Mesendoderm (in vitro differentiated cells): ENCODE measurements at regions not wholly inside any gene's neighbourhood (a gene's known extent, or its start where the extent isn't known, plus 50 kb on each side); places are given as distances from the start of the nearest gene placed in this dataset.

ENCODE experiments used
- DNase-seq: peaks from one replicate; pipeline ENCODE4 v3.0.0; 2013
- H2AK5ac ChIP-seq: 2 replicates; pipeline ENCODE4 v1.6.1; 2013; ENCODE audit warnings: low read length, inconsistent platforms
- H2BK120ac ChIP-seq: 2 replicates; pipeline ENCODE4 v1.6.1; 2013; ENCODE audit warnings: low read depth, mild to moderate bottlenecking, low read length, moderate library complexity, mixed read lengths
- H2BK15ac ChIP-seq: replicated peaks from 2 replicates; pipeline ENCODE4 v1.6.1; 2013; ENCODE audit warnings: low read depth, mild to moderate bottlenecking, moderate library complexity
- H2BK5ac ChIP-seq: 2 replicates; pipeline ENCODE4 v1.6.1; 2013; ENCODE audit warnings: low read length, inconsistent platforms
- H3K18ac ChIP-seq: 2 replicates; pipeline ENCODE4 v1.6.1; 2013; ENCODE audit warnings: mild to moderate bottlenecking, low read length, mixed read lengths
- H3K23ac ChIP-seq: one replicate; pipeline ENCODE4 v1.6.1; 2013; ENCODE audit warnings: low read length
- H3K27ac ChIP-seq: 2 replicates; pipeline ENCODE4 v1.5.1; 2013; ENCODE audit warnings: low read depth, mild to moderate bottlenecking, inconsistent platforms, low read length, moderate library complexity
- H3K27me3 ChIP-seq: 2 replicates; pipeline ENCODE4 v1.6.1; 2013; ENCODE audit warnings: low read length, control low read depth, mild to moderate bottlenecking, inconsistent platforms; ENCODE audit not compliant: insufficient read depth, poor library complexity
- H3K36me3 ChIP-seq: 2 replicates; pipeline ENCODE4 v1.6.1; 2013; ENCODE audit warnings: low read length, inconsistent platforms; ENCODE audit not compliant: control insufficient read depth, insufficient read depth
- H3K4ac ChIP-seq: one replicate; pipeline ENCODE4 v1.6.1; 2013; ENCODE audit warnings: low read depth, mild to moderate bottlenecking, low read length, moderate library complexity
- H3K4me1 ChIP-seq: 2 replicates; pipeline ENCODE4 v1.6.1; 2013; ENCODE audit warnings: low read depth, low read length, inconsistent platforms; ENCODE audit not compliant: control insufficient read depth
- H3K4me2 ChIP-seq: 2 replicates; pipeline ENCODE4 v1.6.1; 2013; ENCODE audit warnings: low read length
- H3K4me3 ChIP-seq: 2 replicates; pipeline ENCODE4 v1.5.1; 2013; ENCODE audit warnings: mild to moderate bottlenecking, low read length
- H3K56ac ChIP-seq: one replicate; pipeline ENCODE4 v1.6.1; 2013; ENCODE audit warnings: low read length
- H3K79me1 ChIP-seq: 2 replicates; pipeline ENCODE4 v1.6.1; 2013; ENCODE audit warnings: low read length, inconsistent platforms
- H3K79me2 ChIP-seq: 2 replicates; pipeline ENCODE4 v1.6.1; 2013; ENCODE audit warnings: mild to moderate bottlenecking, low read length; ENCODE audit not compliant: control insufficient read depth, insufficient read depth
- H3K9ac ChIP-seq: 2 replicates; pipeline ENCODE4 v1.6.1; 2013; ENCODE audit warnings: low read length, inconsistent platforms
- H4K5ac ChIP-seq: one replicate; pipeline ENCODE4 v1.6.1; 2013; ENCODE audit warnings: low read length
- H4K8ac ChIP-seq: one replicate; pipeline ENCODE4 v1.6.1; 2013; ENCODE audit warnings: low read depth, mild to moderate bottlenecking, control low read depth, low read length, moderate library complexity
- WGBS: extraction: QIAGEN DNeasy Blood & Tissue Kit; methylation state at CpG from one replicate; pipeline ENCODE4 v1.1.7; 2013; ENCODE audit warnings: low lambda C conversion rate, missing lambda C conversion rate; ENCODE audit not compliant: insufficient coverage; ENCODE audit errors: extremely low coverage; 5-methylcytosine and 5-hydroxymethylcytosine counted together

DNA sequence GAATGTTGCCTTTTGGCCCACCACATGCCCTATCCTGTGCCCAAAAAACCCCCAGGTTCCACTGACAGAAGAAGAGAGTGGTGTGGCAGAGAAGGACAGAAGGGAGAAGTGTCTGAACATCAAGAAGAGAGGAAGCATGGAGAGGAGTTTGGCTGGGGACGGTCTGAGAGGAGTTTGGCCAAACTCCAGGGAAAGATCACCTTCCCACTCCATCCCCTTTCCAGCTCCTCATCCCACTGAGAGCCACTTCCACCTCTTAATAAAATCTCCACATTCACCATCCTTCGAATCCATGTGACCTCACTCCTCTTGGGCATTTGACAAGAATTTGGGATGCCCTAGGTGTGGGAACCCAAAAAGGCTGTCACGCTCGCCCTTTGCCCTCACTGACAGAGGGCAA lies 311.6 kb upstream of the GRM7 start:
- H3K27me3 ChIP-seq: no peaks in the 10 kb centered on the region
- DNase-seq: peak; percentile 16
- H3K4me2 ChIP-seq: no peak overlapping the region
- H3K79me2 ChIP-seq: no peaks in the 10 kb centered on the region
- no peak overlapping the region for H2BK15ac ChIP-seq
- H2BK5ac ChIP-seq: no peak overlapping the region
- no peaks in the 10 kb centered on the region for H3K36me3 ChIP-seq
- H3K27ac ChIP-seq: no peak overlapping the region
- H3K18ac ChIP-seq: no peak overlapping the region
- H2BK120ac ChIP-seq: no peak overlapping the region
- H4K5ac ChIP-seq: no peak overlapping the region
- WGBS: no CpG with 5 or more reads among the region's 4 CpGs
- no peak overlapping the region for H3K56ac ChIP-seq
- no peaks in the 10 kb centered on the region for H3K4me1 ChIP-seq
- H3K9ac ChIP-seq: no peak overlapping the region
- H3K4me3 ChIP-seq: no peak overlapping the region
- no peak overlapping the region for H2AK5ac ChIP-seq
- no peak overlapping the region for H4K8ac ChIP-seq
- H3K23ac ChIP-seq: no peak overlapping the region
- no peaks in the 10 kb centered on the region for H3K79me1 ChIP-seq
- H3K4ac ChIP-seq: no peak overlapping the region

DNA sequence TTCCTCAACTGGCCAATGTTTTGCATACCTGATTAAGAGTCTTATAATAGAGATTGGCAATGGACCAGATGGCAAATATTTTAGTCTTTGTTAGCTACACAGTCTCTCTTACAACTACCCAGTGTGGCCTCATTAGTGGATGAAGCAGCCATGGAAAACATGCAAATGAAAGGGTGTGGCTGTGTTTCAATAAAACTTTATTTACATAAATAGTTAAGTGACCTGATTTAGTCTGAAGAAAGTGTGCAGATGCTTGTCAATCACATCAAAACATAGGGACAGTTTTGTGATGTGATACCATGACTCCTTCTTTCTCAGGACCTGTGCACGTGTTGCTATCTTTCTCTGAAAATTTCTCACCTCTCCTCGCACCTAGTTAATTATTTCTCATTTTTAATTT lies 309.8 kb upstream of the GRM7 start:
- Histone ChIP-seq H3K27ac (no peak overlapping the region), H3K4ac (no peak overlapping the region), H3K18ac (no peak overlapping the region), H2AK5ac (no peak overlapping the region), H3K9ac (no peak overlapping the region), H3K4me1 (no peaks in the 10 kb centered on the region), H2BK5ac (no peak overlapping the region), H3K4me3 (no peak overlapping the region), H3K36me3 (no peaks in the 10 kb centered on the region), H2BK120ac (no peak overlapping the region), H3K27me3 (no peaks in the 10 kb centered on the region), H4K5ac (no peak overlapping the region), H3K79me2 (no peaks in the 10 kb centered on the region), H3K79me1 (no peaks in the 10 kb centered on the region), H3K4me2 (no peak overlapping the region), H2BK15ac (no peak overlapping the region), H4K8ac (no peak overlapping the region), H3K56ac (no peak overlapping the region), H3K23ac (no peak overlapping the region)
- WGBS: no CpG with 5 or more reads among the region's 2 CpGs
- DNase-seq: no peak

DNA sequence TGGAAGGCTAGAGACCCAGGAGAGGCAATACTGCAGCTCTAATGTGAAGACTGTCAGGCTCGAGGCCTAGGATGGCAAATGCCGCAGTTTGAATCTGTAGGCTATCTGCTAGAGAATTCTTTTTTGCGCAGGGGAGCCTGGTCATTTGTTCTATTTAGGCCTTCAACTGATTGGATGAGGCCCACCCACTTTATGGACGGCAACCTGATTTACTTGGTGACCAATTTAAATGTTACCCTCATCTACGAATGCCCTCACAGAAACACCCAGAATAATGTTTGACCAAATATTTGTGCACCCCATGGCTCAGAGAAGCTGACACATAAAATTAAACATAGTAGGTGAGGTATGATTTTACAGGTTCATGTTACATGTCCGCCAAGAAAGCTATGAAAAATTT lies 300.7 kb upstream of the GRM7 start:
- Histone ChIP-seq H3K56ac (no peak overlapping the region), H3K27me3 (no peaks in the 10 kb centered on the region), H3K36me3 (no peaks in the 10 kb centered on the region), H2BK15ac (no peak overlapping the region), H3K79me2 (no peaks in the 10 kb centered on the region), H4K8ac (no peak overlapping the region), H3K23ac (no peak overlapping the region), H2AK5ac (no peak overlapping the region), H3K79me1 (no peaks in the 10 kb centered on the region), H3K4me3 (no peak overlapping the region), H4K5ac (no peak overlapping the region), H3K27ac (no peak overlapping the region), H3K9ac (no peak overlapping the region), H2BK120ac (no peak overlapping the region), H3K18ac (no peak overlapping the region), H2BK5ac (no peak overlapping the region), H3K4me2 (no peak overlapping the region), H3K4ac (no peak overlapping the region), H3K4me1 (no peaks in the 10 kb centered on the region)
- no CpG with 5 or more reads among the region's 6 CpGs for WGBS
- no peak for DNase-seq

DNA sequence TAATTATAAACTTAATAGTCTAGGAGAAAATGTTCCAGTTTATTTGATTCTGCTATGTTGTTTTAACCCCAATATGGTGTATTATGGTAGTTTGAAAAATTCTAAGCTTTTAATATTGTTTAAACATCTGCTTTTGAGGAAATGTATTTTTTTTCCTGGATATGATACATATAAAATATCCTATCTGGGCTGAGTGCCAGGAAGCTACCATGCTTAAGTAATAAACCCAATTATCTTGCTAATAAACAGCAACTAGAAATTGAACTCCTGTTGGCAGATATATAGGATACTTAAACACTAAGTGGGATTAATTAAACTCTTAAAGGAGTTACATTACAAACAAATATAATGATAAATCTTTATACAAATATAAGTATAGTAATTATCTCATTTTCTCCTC lies 293.7 kb upstream of the GRM7 start:
- Histone ChIP-seq H2BK5ac (no peak overlapping the region), H3K4ac (no peak overlapping the region), H3K36me3 (no peaks in the 10 kb centered on the region), H2BK120ac (no peak overlapping the region), H3K27me3 (no peaks in the 10 kb centered on the region), H3K4me3 (no peak overlapping the region), H3K4me1 (no peaks in the 10 kb centered on the region), H2AK5ac (no peak overlapping the region), H3K56ac (no peak overlapping the region), H3K79me1 (no peaks in the 10 kb centered on the region), H4K8ac (no peak overlapping the region), H3K4me2 (no peak overlapping the region), H3K79me2 (no peaks in the 10 kb centered on the region), H3K27ac (no peak overlapping the region), H3K23ac (no peak overlapping the region), H4K5ac (no peak overlapping the region), H3K9ac (no peak overlapping the region), H3K18ac (no peak overlapping the region), H2BK15ac (no peak overlapping the region)
- DNase-seq: no peak

DNA sequence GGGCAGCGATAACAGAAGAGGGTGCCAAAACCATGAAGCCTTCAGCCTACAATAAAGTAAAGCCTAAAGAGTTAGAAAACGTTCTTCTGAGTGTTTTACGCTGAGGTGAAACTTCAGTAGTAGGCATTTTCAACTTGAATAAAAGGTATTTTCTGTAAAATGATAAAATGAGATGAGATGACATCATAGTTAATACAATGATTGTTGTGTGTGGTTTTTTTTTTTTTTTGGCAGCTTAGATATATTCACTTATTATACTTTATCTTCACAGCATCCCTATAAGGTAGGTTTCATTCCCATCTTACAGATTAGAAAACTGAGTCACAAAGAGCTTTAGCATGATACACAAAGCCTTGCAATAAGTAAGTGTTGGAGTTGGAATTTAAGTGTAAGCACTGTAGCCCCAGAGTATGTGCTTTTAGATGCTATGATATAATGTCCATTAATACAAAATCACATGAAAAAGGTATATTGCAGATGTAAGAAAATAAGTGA lies 291.9 kb upstream of the GRM7 start:
- Histone ChIP-seq H3K23ac (no peak overlapping the region), H3K4me2 (no peak overlapping the region), H3K9ac (no peak overlapping the region), H3K4me3 (no peak overlapping the region), H3K36me3 (no peaks in the 10 kb centered on the region), H2BK5ac (no peak overlapping the region), H2BK120ac (no peak overlapping the region), H3K79me2 (no peaks in the 10 kb centered on the region), H3K4me1 (no peaks in the 10 kb centered on the region), H3K4ac (no peak overlapping the region), H3K79me1 (no peaks in the 10 kb centered on the region), H3K56ac (no peak overlapping the region), H3K27ac (no peak overlapping the region), H2AK5ac (no peak overlapping the region), H4K5ac (no peak overlapping the region), H2BK15ac (no peak overlapping the region), H3K18ac (no peak overlapping the region), H3K27me3 (no peaks in the 10 kb centered on the region), H4K8ac (no peak overlapping the region)
- WGBS: no CpG with 5 or more reads among the region's 3 CpGs
- DNase-seq: no peak

DNA sequence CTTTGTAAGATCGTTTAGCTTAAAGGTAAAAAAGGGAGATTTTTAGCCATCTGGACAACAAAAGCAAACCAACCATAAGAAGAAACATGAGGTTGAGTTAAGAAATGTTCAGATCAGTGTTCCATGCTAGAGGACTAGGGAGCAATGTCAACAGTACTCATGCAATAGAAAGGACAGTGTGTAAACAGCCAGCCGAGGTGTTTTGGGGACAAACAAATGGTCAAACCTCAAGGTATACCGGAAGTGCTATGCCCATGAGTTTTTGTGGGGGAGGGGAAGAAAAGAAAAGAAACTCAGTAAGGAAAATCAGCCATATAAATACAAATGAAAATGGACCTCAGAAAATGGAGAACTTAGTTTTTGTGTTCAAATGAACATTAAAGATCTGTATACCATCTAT lies 289.5 kb upstream of the GRM7 start:
- WGBS: no CpG with 5 or more reads among the region's 3 CpGs
- Histone ChIP-seq H3K18ac (no peak overlapping the region), H3K9ac (no peak overlapping the region), H2BK15ac (no peak overlapping the region), H2AK5ac (no peak overlapping the region), H3K27ac (no peak overlapping the region), H3K79me1 (no peaks in the 10 kb centered on the region), H4K5ac (no peak overlapping the region), H2BK5ac (no peak overlapping the region), H3K4me1 (no peaks in the 10 kb centered on the region), H3K36me3 (no peaks in the 10 kb centered on the region), H3K27me3 (no peaks in the 10 kb centered on the region), H3K4ac (no peak overlapping the region), H3K23ac (no peak overlapping the region), H4K8ac (no peak overlapping the region), H3K56ac (no peak overlapping the region), H3K79me2 (no peaks in the 10 kb centered on the region), H3K4me3 (no peak overlapping the region), H2BK120ac (no peak overlapping the region), H3K4me2 (no peak overlapping the region)
- no peak for DNase-seq
